ENCODE measurements at regions not wholly inside any gene's neighbourhood (a gene's known extent, or its start where the extent isn't known, plus 50 kb on each side); places are given as distances from the start of the nearest gene placed in this dataset.
A peak's percentile ranks its signal among the peaks of the same experiment; 100 is the strongest.

- Histone ChIP-seq H3K4me1 (ENCODE audit: insufficient read depth) (peaks cover 12% of the 10 kb centered on the region), H3K36me3 (replicated peaks; ENCODE audit: insufficient read depth, low read depth) (no peaks in the 10 kb centered on the region), H3K9me2 (replicated peaks; ENCODE audit: insufficient read depth) (no peaks in the 10 kb centered on the region), H3K4me3 (no peak overlapping the region), H3K9me3 (ENCODE audit: low read depth) (no peaks in the 10 kb centered on the region), H3K79me2 (no peaks in the 10 kb centered on the region), H3K27me3 (no peaks in the 10 kb centered on the region), H2AFZ (no peak overlapping the region), H3K27ac (peak overlapping the region; percentile 67), H3K4me2 (peak overlapping the region; percentile 54), H4K20me1 (ENCODE audit: insufficient read depth, poor library complexity, severe bottlenecking) (no peaks in the 10 kb centered on the region)
- TF ChIP-seq EZH2phosphoT487 (IDR thresholded peaks at IDR 0.05; ENCODE audit: low read depth, severe bottlenecking, unreplicated experiment) = no peak
- no peak for TF ChIP-seq CTCF (IDR thresholded peaks at IDR 0.05; ENCODE audit: poor library complexity)
- TF ChIP-seq EZH2 (IDR thresholded peaks at IDR 0.05; ENCODE audit: borderline replicate concordance) = no peak
- DNase-seq (ENCODE audit: low spot score) = peak; percentile 73
- 43% methylated on average over 13 of the region's 13 CpGs for WGBS (ENCODE audit: low lambda C conversion rate, missing lambda C conversion rate)
These were observed 86.6 kb upstream of the FGF3 start for GRCh38 chr11:69905611-69906452.

- peak overlapping the region; percentile 67 for H3K27ac ChIP-seq
- DNase-seq (ENCODE audit: low spot score) = no peak
- no peaks in the 10 kb centered on the region for H3K9me2 ChIP-seq (replicated peaks; ENCODE audit: insufficient read depth)
- H2AFZ ChIP-seq = no peak overlapping the region
- no peak overlapping the region for H3K4me3 ChIP-seq
- no peak for TF ChIP-seq EZH2 (IDR thresholded peaks at IDR 0.05; ENCODE audit: borderline replicate concordance)
- TF ChIP-seq EZH2phosphoT487 (IDR thresholded peaks at IDR 0.05; ENCODE audit: low read depth, severe bottlenecking, unreplicated experiment) = no peak
- TF ChIP-seq CTCF (IDR thresholded peaks at IDR 0.05; ENCODE audit: poor library complexity) = no peak
- no peaks in the 10 kb centered on the region for H4K20me1 ChIP-seq (ENCODE audit: insufficient read depth, poor library complexity, severe bottlenecking)
- no peaks in the 10 kb centered on the region for H3K79me2 ChIP-seq
- WGBS (ENCODE audit: low lambda C conversion rate, missing lambda C conversion rate) = 50% methylated on average over 3 of the region's 3 CpGs
- no peaks in the 10 kb centered on the region for H3K36me3 ChIP-seq (replicated peaks; ENCODE audit: insufficient read depth, low read depth)
- no peaks in the 10 kb centered on the region for H3K9me3 ChIP-seq (ENCODE audit: low read depth)
- peak overlapping the region; percentile 13 for H3K4me2 ChIP-seq
- H3K27me3 ChIP-seq = no peaks in the 10 kb centered on the region
- peaks cover 12% of the 10 kb centered on the region for H3K4me1 ChIP-seq (ENCODE audit: insufficient read depth)
These were observed 87.3 kb upstream of the FGF3 start for GRCh38 chr11:69906453-69906907.

- no peaks in the 10 kb centered on the region for H3K27me3 ChIP-seq
These were observed 88.4 kb upstream of the FGF3 start for GRCh38 chr11:69907611-69908010.

More at GRCh38 chr11:69907611-69908010, 88.4 kb upstream of the FGF3 start:
- TF ChIP-seq EZH2 (IDR thresholded peaks at IDR 0.05; ENCODE audit: borderline replicate concordance) (no peak), EZH2phosphoT487 (IDR thresholded peaks at IDR 0.05; ENCODE audit: low read depth, severe bottlenecking, unreplicated experiment) (no peak), CTCF (IDR thresholded peaks at IDR 0.05; ENCODE audit: poor library complexity) (no peak)
- Histone ChIP-seq H3K27ac (no peak overlapping the region), H3K79me2 (no peaks in the 10 kb centered on the region), H4K20me1 (ENCODE audit: insufficient read depth, poor library complexity, severe bottlenecking) (no peaks in the 10 kb centered on the region), H3K4me2 (no peak overlapping the region), H3K4me1 (ENCODE audit: insufficient read depth) (peaks cover 12% of the 10 kb centered on the region), H3K9me3 (ENCODE audit: low read depth) (no peaks in the 10 kb centered on the region), H3K4me3 (no peak overlapping the region), H3K36me3 (replicated peaks; ENCODE audit: insufficient read depth, low read depth) (no peaks in the 10 kb centered on the region), H3K9me2 (replicated peaks; ENCODE audit: insufficient read depth) (no peaks in the 10 kb centered on the region), H2AFZ (no peak overlapping the region)
- DNase-seq (ENCODE audit: low spot score) = no peak
- 94% methylated on average over 11 of the region's 11 CpGs for WGBS (ENCODE audit: low lambda C conversion rate, missing lambda C conversion rate)

Data from hepatocyte (in vitro differentiated cells).